SJCRH30 (cell line): ENCODE measurements at regions not wholly inside any gene's neighbourhood (a gene's known extent, or its start where the extent isn't known, plus 50 kb on each side); places are given as distances from the start of the nearest gene placed in this dataset.
A peak's percentile ranks its signal among the peaks of the same experiment; 100 is the strongest.

Source experiments
- DNase-seq, 2 experiments: peaks; one replicate each; pipeline ENCODE4 v3.0.0-alpha.2; 2015 to 2020
- H3K27ac ChIP-seq: fragments of 250-450 bp; sonication (Bioruptor Pico); 2 replicates; pipeline ENCODE4 v1.5.1; 2020; ENCODE audit warnings: mild to moderate bottlenecking, moderate library complexity
- H3K27me3 ChIP-seq: fragments of 250-450 bp; sonication (Bioruptor Pico); 2 replicates; pipeline ENCODE4 v1.5.1; 2020; ENCODE audit warnings: mild to moderate bottlenecking, moderate library complexity
- H3K36me3 ChIP-seq: fragments of 250-450 bp; sonication (Bioruptor Pico); 2 replicates; pipeline ENCODE4 v1.5.1; 2020; ENCODE audit warnings: mild to moderate bottlenecking, moderate library complexity
- H3K4me1 ChIP-seq: fragments of 250-450 bp; sonication (Bioruptor Pico); 2 replicates; pipeline ENCODE4 v1.5.1; 2020; ENCODE audit warnings: mild to moderate bottlenecking, moderate library complexity
- H3K4me3 ChIP-seq: fragments of 250-450 bp; sonication (Bioruptor Pico); 2 replicates; pipeline ENCODE4 v1.5.1; 2020; ENCODE audit warnings: mild to moderate bottlenecking, moderate library complexity
- H3K9me3 ChIP-seq: fragments of 250-450 bp; sonication (Bioruptor Pico); replicated peaks from 2 replicates; pipeline ENCODE4 v1.5.1; 2020; ENCODE audit warnings: mild to moderate bottlenecking, moderate library complexity

DNA sequence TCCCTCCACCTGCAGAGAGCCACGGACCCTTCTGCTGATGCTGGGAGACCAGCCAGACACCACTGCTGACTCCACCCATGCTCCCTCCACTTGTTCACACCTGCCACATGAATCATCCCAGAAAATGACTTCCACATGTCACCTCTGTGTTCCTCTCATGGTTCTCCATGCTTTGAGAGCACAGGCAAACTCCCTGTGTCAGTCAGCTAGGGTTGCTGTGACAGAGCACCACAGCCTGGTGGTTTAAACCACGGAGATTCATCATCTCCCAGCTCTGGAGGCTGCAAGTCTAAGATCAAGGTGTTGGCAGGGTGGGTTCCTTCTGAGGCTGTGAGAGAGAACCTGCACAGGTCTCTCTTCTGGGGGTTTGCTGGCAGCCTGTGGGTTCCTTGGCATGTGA is 381.4 kb downstream of the GADD45G start:
- Histone ChIP-seq H3K27ac (no peak overlapping the region), H3K27me3 (no peaks in the 10 kb centered on the region), H3K36me3 (no peaks in the 10 kb centered on the region), H3K4me3 (no peak overlapping the region), H3K4me1 (peaks cover 14% of the 10 kb centered on the region), H3K9me3 (no peaks in the 10 kb centered on the region)
- DNase-seq: no peak

DNA sequence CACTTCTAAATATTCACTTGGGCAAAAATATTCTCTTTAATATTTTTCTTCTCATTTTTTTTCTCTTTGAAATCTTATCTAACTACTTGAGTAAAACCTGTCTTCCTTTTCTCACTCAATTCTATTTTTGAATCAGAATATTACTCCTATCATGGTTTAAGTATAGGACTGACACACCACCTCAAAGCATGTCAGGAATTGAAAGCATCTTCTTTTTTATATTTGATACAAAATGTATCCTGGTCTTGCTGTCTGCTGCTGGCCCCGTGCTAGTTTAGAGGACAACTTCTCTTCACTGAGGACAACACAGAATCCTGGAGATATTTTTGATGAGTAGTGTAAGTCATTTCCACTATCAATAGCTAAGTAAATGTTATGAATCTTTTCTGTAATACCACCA is 383.6 kb downstream of the GADD45G start:
- H3K4me1 ChIP-seq: peaks cover 26% of the 10 kb centered on the region
- H3K27me3 ChIP-seq: no peaks in the 10 kb centered on the region
- H3K9me3 ChIP-seq: no peaks in the 10 kb centered on the region
- H3K4me3 ChIP-seq: no peak overlapping the region
- no peaks in the 10 kb centered on the region for H3K36me3 ChIP-seq
- no peak overlapping the region for H3K27ac ChIP-seq
- DNase-seq: no peak

DNA sequence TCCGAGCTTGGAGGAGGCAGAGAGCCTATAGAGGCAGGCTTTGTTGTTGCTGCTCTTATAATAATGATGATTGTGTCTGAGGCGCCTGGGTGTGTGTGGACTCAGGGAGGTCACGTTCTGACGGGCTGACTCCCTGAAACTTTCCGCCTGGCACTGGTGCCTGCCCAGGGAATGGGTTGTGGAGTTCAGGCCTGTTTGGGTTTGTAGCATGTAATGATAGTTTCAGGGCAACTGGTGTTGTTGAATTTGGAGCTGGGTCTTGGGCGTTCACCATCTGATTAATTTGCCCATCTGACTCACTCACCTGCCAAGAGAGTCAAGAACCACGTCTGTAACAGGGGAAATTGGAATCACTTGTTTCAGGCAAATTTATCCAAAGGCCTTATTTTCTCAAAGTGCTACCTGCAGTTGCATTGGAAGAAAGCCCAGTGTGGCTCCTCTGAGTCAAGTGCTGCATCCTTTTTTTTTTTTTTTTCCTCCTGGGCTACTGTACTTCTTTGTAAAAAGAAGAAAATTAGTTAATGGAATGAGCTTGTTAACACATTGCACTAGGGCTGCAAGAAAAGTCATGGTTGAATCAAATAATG is 386.5 kb downstream of the GADD45G start:
- Histone ChIP-seq H3K9me3 (no peaks in the 10 kb centered on the region), H3K4me3 (no peak overlapping the region), H3K27me3 (no peaks in the 10 kb centered on the region), H3K4me1 (peaks cover 35% of the 10 kb centered on the region), H3K27ac (no peak overlapping the region), H3K36me3 (no peaks in the 10 kb centered on the region)
- no peak for DNase-seq

DNA sequence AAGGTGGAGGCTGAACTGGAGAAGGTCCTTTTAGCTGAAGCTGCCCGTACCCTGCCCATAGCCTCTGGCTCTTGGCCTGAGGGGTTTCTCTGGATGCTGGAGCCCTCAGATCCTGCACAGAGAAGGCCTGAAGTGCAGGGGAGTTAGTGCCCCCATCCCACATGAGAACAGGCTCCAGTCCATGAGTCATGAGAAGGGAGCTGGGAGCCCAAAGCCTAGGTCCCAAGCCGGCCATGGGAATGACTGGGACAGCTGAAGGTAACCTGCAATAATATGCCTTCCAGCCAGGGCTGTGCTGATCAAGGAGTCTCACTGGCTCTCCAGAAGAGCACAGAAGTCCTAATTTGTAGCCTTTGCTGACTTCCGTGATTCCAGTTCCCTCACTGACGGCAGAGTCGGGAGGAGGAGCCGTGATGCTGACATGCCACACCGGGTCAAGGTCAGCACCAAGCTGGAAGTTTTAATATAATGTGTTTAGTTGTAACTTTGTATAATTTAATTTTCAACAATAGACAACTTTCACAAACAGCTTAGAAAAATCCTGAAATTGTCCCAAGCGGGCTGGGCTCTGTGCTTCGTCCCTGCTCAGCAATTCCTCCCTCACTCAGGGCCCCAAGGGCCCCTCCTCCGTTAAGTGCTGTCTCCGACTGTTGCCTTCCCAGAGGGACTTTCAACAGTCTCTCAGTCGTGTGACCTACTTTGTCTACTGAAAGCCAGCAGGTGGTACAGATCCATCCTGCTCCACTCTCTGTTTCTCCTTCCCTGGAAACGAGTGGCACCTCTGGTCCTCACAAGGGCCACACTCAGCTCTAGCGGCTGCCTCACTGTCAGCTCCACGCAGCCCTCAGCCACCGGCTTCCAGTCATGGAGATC is 387.8 kb downstream of the GADD45G start:
- peak; percentile 51 to 78 for DNase-seq
- no peak overlapping the region for H3K27ac ChIP-seq
- H3K4me1 ChIP-seq: peaks cover 41% of the 10 kb centered on the region
- H3K9me3 ChIP-seq: no peaks in the 10 kb centered on the region
- H3K36me3 ChIP-seq: no peaks in the 10 kb centered on the region
- H3K4me3 ChIP-seq: no peak overlapping the region
- H3K27me3 ChIP-seq: no peaks in the 10 kb centered on the region

DNA sequence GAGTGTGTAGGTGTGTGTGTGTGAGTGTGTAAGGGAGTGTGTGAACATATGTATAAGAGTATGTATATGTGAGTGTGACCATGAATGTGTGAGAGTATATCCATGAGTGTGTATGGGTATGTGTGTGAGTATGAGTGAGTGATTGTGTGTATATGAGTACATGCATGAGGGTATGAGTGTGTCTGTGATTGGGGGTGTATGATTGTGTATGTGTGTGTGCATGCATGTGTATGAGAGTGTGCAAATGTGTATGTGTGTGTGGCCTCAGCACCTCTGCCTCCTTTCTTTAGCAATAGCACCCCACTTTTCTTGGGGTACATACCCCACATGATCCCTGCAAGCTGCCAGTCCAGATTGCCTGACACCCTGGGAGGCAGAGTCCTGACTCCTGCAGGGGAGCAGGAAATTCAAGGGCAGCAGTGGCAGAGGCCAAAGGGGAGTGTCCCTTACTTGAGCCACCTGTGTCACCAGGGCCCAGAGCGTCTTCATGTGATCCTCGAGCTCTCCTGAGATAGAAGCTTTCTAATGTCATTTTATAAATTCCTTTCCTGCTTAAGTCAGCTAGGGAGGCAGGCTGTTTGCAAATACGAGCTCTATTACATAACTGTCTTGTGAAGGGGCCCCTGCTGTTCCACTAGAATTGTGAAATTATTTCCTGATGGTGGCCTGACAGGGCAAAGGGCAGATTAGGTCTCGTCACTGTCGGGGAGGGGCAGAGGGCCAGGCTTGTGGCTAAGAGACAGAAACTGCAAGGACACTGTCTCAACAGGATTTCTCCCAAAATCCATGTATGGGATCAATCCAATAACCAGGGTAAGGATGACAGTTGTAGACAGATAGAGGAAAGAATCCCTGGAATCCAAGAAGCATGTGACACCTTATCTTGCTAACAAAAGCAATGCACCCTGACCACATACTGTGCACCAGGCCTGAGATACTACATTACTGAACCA is 389.1 kb downstream of the GADD45G start:
- H3K27me3 ChIP-seq: no peaks in the 10 kb centered on the region
- H3K4me1 ChIP-seq: peaks cover 38% of the 10 kb centered on the region
- no peak overlapping the region for H3K27ac ChIP-seq
- H3K36me3 ChIP-seq: no peaks in the 10 kb centered on the region
- DNase-seq: no peak
- H3K9me3 ChIP-seq: no peaks in the 10 kb centered on the region
- no peak overlapping the region for H3K4me3 ChIP-seq

DNA sequence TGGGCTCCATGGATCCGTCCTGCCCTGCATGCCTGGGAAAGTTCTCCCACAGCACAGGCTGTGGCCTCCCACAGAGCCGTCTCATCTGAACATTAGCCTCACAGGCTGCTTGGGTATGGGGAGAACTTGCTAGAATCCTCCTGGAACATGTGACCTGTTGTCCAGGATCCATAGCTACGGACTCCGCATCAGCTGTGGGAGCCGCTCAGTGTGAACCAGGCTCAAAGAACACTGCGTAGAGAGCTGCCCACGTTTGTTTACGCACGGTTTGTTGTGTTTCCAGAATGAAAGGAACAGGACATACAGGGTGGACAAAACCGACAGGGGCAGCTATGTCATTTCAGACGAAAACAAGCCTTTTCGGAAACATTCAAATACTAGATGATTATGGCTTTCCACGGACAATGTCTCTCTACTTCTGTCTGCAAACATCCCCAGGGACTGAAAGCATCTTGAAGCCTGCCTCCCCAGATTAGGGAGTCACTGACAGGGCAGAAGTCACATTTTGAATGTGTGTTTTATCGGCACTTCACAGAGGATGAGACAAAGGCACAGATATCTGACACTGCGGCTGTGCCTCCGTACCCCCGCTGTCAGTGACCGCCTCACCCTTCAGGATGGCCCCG is 390.3 kb downstream of the GADD45G start:
- Histone ChIP-seq H3K27ac (no peak overlapping the region), H3K27me3 (no peaks in the 10 kb centered on the region), H3K36me3 (no peaks in the 10 kb centered on the region), H3K4me1 (peaks cover 43% of the 10 kb centered on the region), H3K9me3 (no peaks in the 10 kb centered on the region), H3K4me3 (no peak overlapping the region)
- DNase-seq: no peak

DNA sequence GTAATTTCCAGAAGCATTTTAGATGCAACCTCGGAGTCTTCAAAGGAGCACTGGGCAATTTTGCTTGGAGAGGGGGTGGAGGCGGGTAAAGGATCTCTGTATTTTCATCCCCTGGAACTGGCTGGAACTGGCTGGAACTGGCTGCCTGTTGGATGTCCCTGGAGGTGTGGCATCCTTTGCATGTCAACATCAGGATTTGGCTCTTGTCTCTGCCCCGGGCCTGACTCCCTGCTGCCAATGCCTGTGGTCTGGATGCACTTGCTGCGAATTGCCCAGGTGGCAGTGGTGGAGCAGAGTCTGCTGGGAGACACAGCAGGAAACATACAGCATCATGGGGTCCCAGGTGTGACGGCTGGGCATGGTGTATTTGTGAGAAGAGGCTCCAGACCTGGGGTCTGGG is 391.3 kb downstream of the GADD45G start:
- Histone ChIP-seq H3K4me3 (no peak overlapping the region), H3K9me3 (no peaks in the 10 kb centered on the region), H3K36me3 (no peaks in the 10 kb centered on the region), H3K4me1 (peaks cover 53% of the 10 kb centered on the region), H3K27ac (no peak overlapping the region), H3K27me3 (no peaks in the 10 kb centered on the region)
- no peak for DNase-seq

DNA sequence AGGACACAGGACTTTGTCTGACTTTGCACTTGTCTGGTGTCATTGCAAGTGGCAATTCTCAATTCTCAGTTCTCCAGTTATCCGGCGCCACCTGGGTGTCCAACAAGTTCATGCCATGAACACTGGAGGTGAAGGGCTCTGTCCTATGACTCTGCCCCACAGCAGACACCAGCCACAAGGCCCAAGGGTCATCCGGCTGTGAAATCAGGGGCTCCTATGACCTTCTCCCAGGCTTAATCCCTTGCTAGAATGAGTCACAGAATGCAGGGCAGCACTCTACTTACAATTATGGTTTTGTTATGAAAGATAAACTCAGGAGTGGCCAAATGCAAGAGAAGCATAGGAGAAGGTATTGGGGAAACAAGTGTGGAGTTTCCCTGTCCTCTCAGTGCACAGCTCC is 392.0 kb downstream of the GADD45G start:
- H3K27ac ChIP-seq: no peak overlapping the region
- peaks cover 58% of the 10 kb centered on the region for H3K4me1 ChIP-seq

DNA sequence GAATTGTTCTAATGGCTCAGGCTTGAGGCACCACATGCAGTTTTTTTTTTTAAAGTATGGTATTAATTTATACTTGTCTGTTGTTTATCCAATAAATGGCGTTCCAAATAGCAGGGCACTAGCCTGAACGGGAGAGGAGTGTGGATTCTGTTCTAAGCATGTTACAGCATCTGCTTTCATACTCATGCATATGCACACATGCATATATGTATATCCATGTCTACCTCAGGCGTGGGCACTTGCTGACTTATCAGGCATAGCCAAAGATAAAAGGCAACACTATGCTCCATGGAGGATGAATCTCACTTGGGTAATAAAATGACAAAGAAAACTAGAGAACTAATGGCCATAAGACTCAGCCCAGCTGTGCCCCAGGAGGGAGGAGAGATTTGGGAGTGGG is 393.8 kb downstream of the GADD45G start:
- H3K9me3 ChIP-seq: no peaks in the 10 kb centered on the region
- H3K27ac ChIP-seq: no peak overlapping the region
- no peaks in the 10 kb centered on the region for H3K27me3 ChIP-seq
- peaks cover 59% of the 10 kb centered on the region for H3K4me1 ChIP-seq
- no peak overlapping the region for H3K4me3 ChIP-seq
- H3K36me3 ChIP-seq: no peaks in the 10 kb centered on the region
- no peak for DNase-seq

More for the DNA sequence above, 392.0 kb downstream of the GADD45G start:
- DNase-seq: peak; percentile 52 to 65
- H3K27me3 ChIP-seq: no peaks in the 10 kb centered on the region
- no peaks in the 10 kb centered on the region for H3K9me3 ChIP-seq
- H3K36me3 ChIP-seq: no peaks in the 10 kb centered on the region
- no peak overlapping the region for H3K4me3 ChIP-seq

DNA sequence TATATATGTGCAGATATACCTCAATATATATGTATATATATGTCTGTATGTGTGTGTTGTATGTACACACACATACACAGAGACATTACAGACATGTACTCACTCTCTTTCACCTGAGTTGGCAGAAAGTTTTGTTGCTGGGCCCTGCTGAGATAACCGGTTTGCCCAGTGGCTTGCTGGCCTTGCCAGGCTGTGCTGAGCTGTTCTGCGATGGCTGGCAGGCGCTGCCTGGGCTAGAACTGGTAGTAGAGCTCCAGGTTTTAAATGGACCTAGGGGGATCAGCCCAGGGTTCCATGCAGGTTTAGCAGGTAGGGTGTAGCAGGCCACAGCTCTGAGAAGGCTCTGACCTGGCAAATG is 394.3 kb downstream of the GADD45G start:
- no peaks in the 10 kb centered on the region for H3K27me3 ChIP-seq
- DNase-seq: no peak
- H3K36me3 ChIP-seq: no peaks in the 10 kb centered on the region
- H3K4me1 ChIP-seq: peaks cover 59% of the 10 kb centered on the region
- no peaks in the 10 kb centered on the region for H3K9me3 ChIP-seq
- peak overlapping the region; percentile 82 for H3K27ac ChIP-seq
- no peak overlapping the region for H3K4me3 ChIP-seq

DNA sequence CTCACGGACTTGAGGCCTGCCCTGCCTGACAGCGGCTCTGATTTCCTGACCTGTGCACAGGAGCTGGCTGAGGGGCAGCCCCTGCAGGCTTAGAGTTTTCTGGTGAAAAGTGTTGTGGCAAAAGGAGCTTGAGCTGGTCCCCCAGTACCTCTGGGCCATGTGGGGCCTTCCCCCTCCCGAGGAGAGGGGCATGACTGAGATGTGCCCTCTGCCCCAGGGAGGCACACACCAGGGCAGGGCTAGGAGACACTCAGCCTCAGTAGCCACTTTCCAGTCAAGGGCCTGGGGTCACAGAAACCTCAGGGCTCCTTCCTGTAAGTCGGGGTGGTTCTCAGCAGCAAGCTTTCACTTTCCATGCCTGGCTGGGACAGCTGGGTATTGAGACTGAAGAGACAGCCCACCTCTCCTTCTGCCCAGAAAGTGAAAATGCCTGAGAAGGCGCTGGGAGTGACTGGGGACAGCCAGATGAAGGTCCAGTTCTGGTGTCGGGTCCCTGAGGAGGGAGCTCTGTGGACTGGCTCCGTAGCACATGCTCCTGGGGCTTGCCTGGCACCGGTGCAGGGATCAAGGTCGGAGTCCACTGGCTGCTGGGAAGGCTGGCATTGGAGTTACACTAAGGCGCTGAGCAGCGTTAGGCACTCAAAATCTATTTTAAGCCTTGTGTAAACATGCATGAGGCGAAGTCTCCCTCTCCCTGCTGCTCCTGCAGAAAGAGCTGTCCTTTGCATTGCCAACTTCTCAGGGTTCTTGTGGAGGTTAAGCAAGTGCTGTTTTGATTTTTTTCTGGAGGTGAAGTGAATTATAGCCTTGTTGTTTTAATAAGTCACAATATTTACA is 394.9 kb downstream of the GADD45G start:
- Histone ChIP-seq H3K4me3 (peak overlapping the region; percentile 48), H3K4me1 (peaks cover 56% of the 10 kb centered on the region), H3K27me3 (no peaks in the 10 kb centered on the region), H3K36me3 (no peaks in the 10 kb centered on the region), H3K27ac (peak overlapping the region; percentile 82), H3K9me3 (no peaks in the 10 kb centered on the region)
- DNase-seq: peak; percentile 80 to 86

DNA sequence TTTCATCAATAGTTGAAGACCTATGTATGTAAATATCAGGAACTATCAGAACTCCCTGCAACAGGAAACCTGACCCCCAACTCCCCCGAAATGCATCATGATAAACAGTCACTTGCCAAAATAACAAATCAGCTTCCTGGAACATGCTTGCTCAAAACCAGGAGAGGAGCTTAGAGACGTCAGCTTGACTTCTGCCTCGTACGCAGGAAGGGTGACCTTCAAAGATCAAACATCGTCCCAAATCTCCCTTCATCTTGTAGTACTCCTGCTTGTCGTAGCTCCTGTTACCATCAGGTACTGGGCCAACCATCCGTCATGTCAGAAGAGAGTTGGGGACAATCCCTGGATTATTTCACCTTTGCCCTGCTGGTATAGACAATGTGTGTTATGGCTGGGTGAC is 396.1 kb downstream of the GADD45G start:
- DNase-seq: no peak
- peak overlapping the region; percentile 93; the same call in 1 of the 2 replicates for H3K27ac ChIP-seq
- H3K9me3 ChIP-seq: no peaks in the 10 kb centered on the region
- no peaks in the 10 kb centered on the region for H3K27me3 ChIP-seq
- no peaks in the 10 kb centered on the region for H3K36me3 ChIP-seq
- H3K4me3 ChIP-seq: no peak overlapping the region
- H3K4me1 ChIP-seq: peaks cover 53% of the 10 kb centered on the region

DNA sequence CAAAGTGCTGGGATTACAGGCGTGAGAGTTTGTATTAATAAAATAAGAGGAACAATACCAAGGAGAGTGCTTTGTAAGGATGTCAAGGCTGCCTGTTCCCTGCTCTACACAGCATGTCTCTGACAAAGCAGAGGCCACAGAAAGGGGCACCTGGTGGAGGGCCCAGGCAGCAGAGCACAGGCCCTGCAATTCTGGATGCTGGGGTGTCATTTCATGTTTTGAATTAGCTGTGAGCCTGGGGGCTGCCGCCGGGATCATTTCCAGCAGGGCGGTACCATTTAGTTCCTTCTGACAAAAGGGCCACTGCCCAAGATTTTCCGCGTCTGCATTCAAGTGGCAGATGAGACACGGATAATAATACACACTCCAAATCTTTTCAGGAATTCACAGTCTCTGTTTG is 396.9 kb downstream of the GADD45G start:
- H3K36me3 ChIP-seq: no peaks in the 10 kb centered on the region
- peak overlapping the region; percentile 93 for H3K27ac ChIP-seq
- H3K4me1 ChIP-seq: peaks cover 55% of the 10 kb centered on the region
- H3K27me3 ChIP-seq: no peaks in the 10 kb centered on the region
- H3K9me3 ChIP-seq: no peaks in the 10 kb centered on the region
- peak overlapping the region; percentile 0; the same call in 1 of the 2 replicates for H3K4me3 ChIP-seq
- peak; percentile 56 to 74 for DNase-seq
